ENCODE measurements at regions not wholly inside any gene's neighbourhood (a gene's known extent, or its start where the extent isn't known, plus 50 kb on each side); places are given as distances from the start of the nearest gene placed in this dataset.

GRCh38 chr5:167908606-167909005, 382.8 kb upstream of the WWC1 start:
- no peak for TF ChIP-seq POLR2AphosphoS5 (IDR thresholded peaks at IDR 0.05)
- TF ChIP-seq CTCF (IDR thresholded peaks at IDR 0.05) = no peak
- no peak for TF ChIP-seq EP300 (IDR thresholded peaks at IDR 0.05; ENCODE audit: low read depth)

All from transverse colon (tissue), 4 donors.